K562 (cell line): ENCODE measurements at regions not wholly inside any gene's neighbourhood (a gene's known extent, or its start where the extent isn't known, plus 50 kb on each side); places are given as distances from the start of the nearest gene placed in this dataset.
"Not testable (repeated sequence)": the region's sequence is repeated elsewhere in the genome, so short reads cannot be mapped to it uniquely, and the experiment has no call there.

Experiments used
- ATAC-seq: fragments of 200-7000 bp; cut with Tn5 transposase; 3 replicates; pipeline ENCODE4 v1.9.1; 2020; ENCODE audit warnings: moderate library complexity
- BruUV-seq: library from RNA; stranded (reverse); fragments of 400-500 nt; replicated peaks from 2 replicates; lab custom pipeline; 2021; lab: Mats Ljungman, UMichigan
- CTCF ChIA-PET: fragments of 300-600 bp; formaldehyde crosslinking; extraction: SDS; loops from one replicate; lab custom pipeline; 2021; ENCODE audit warnings: low intra/inter-chr PET ratio; lab: Yijun Ruan, JAX
- POLR2A ChIA-PET: fragments of 300-600, 350-650 bp; sonication (Branson Sonifier 250); formaldehyde crosslinking; extraction: SDS; loops from one replicate; lab custom pipeline; 2021; ENCODE audit warnings: antibody characterized with exemption, inconsistent platforms; lab: Yijun Ruan, JAX
- DNase-seq, 4 experiments: peaks; one replicate each; pipeline versions ENCODE4 v3.0.0 to v3.0.0-alpha.2; 2011 to 2018; ENCODE audit warnings: low spot score in 3 of 4, mixed read lengths in 3 of 4; ENCODE audit errors: extremely low read depth in 1 of 4
- FAIRE-seq: peaks from 2 replicates; lab custom pipeline; 2011; peaks lifted over from hg19 to GRCh38; lab: Jason Lieb, UNC
- H2AFZ ChIP-seq: 2 replicates; pipeline ENCODE4 v1.6.0; 2011; ENCODE audit warnings: low read depth, low read length, control low read depth, inconsistent platforms
- H3K27ac ChIP-seq: fragments of 200-600 bp; 3 replicates; pipeline ENCODE4 v1.8.0; 2011; ENCODE audit warnings: low read depth, mild to moderate bottlenecking, control low read depth, inconsistent platforms, low read length, moderate library complexity, mixed read lengths; ENCODE audit errors: extremely low read depth
- H3K27me3 ChIP-seq, 2 experiments: fragments of 300-600 bp in 1 of 2; 2 replicates in 1 of 2; 3 replicates in 1 of 2; pipeline versions ENCODE4 v1.6.0 to v1.8.0; 2011; ENCODE audit warnings: inconsistent platforms in 2 of 2, low read length in 2 of 2, mild to moderate bottlenecking in 1 of 2, mixed read lengths in 1 of 2, moderate library complexity in 1 of 2; ENCODE audit not compliant: control insufficient read depth in 2 of 2, insufficient read depth in 2 of 2
- H3K36me3 ChIP-seq: fragments of 300-600 bp; 3 replicates; pipeline ENCODE4 v1.8.0; 2011; ENCODE audit warnings: mild to moderate bottlenecking, low read length, inconsistent platforms; ENCODE audit not compliant: control insufficient read depth, insufficient read depth
- H3K4me1 ChIP-seq, 2 experiments: fragments of 200-600 bp in 1 of 2; replicated peaks in 1 of 2; 2 replicates in 1 of 2; 3 replicates in 1 of 2; pipeline versions ENCODE4 v1.5.1 to v1.8.0; 2011; ENCODE audit warnings: inconsistent platforms in 2 of 2, low read length in 2 of 2, mild to moderate bottlenecking in 1 of 2, mixed read lengths in 1 of 2, moderate library complexity in 1 of 2; ENCODE audit not compliant: control insufficient read depth in 2 of 2, insufficient read depth in 2 of 2
- H3K4me2 ChIP-seq: 2 replicates; pipeline ENCODE4 v1.6.1; 2011; ENCODE audit warnings: low read length, control low read depth, inconsistent platforms, mixed read lengths; ENCODE audit not compliant: insufficient read depth
- H3K4me3 ChIP-seq: fragments of 200-600 bp; sonication (generic), shearing (Covaris generic); 2 replicates; pipeline ENCODE4 v1.5.1; 2016; ENCODE audit warnings: control low read depth, inconsistent platforms
- H3K79me2 ChIP-seq: fragments of 200-600 bp; 3 replicates; pipeline ENCODE4 v1.8.0; 2011; ENCODE audit warnings: low read length, inconsistent platforms; ENCODE audit not compliant: control insufficient read depth, insufficient read depth
- H3K9ac ChIP-seq, 2 experiments: 2 replicates each; pipeline versions ENCODE4 v1.6.0 to v1.6.1; 2011; ENCODE audit warnings: low read depth in 2 of 2, low read length in 2 of 2, control low read depth in 1 of 2, inconsistent platforms in 1 of 2, mild to moderate bottlenecking in 1 of 2, mixed read lengths in 1 of 2; ENCODE audit not compliant: insufficient read depth in 1 of 2
- H3K9me1 ChIP-seq: one replicate; pipeline ENCODE4 v1.6.0; 2011; ENCODE audit warnings: inconsistent platforms, mild to moderate bottlenecking, low read length, moderate library complexity; ENCODE audit not compliant: control insufficient read depth, insufficient read depth
- H3K9me3 ChIP-seq: replicated peaks from 2 replicates; pipeline ENCODE4 v1.5.1; 2011; ENCODE audit warnings: low read depth, low read length, inconsistent platforms; ENCODE audit not compliant: control insufficient read depth, insufficient read depth
- H4K20me1 ChIP-seq: replicated peaks from 2 replicates; pipeline ENCODE4 v1.6.1; 2011; ENCODE audit warnings: low read length, inconsistent platforms, mixed read lengths; ENCODE audit not compliant: control insufficient read depth, insufficient read depth
- WGBS: fragments of 100-300 bp; shearing (Covaris generic); methylation state at CpG from one replicate; pipeline ENCODE4 v1.1.6; 2016; ENCODE audit warnings: low coverage, mixed read lengths; ENCODE audit not compliant: insufficient coverage; ENCODE audit errors: missing lambda C conversion rate; 5-methylcytosine and 5-hydroxymethylcytosine counted together
- in situ Hi-C: fragments of 300-500 bp; cut with MboI; formaldehyde crosslinking; loops from 4 replicates; pipeline ENCODE4 v1.15.0; 2018; ENCODE audit warnings: inconsistent platforms, mixed read lengths
- intact Hi-C: fragments of 100-400 bp; cut with micrococcal nuclease; formaldehyde crosslinking; loops from 2 replicates; pipeline ENCODE4 v1.14.2; 2022

DNA sequence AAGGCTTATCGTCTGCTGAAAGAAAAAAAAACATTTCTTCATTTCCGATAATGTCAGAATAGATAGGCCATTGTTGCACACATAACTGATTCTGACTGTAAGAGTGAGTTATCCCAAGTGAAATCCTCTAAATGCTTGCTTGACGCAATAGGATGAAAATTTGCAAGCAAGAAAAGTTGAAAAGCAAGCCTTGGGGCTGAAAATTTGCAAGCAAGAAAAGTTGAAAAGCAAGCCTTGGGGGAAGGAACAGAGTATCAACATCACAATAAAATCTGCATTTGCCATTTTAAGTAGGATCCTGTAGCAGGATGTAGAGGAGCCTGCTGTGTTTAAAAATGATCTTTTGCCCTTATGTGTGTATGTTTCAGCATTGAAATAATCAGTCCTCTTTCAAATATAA, 424.4 kb downstream of the KCNJ18 start:
- FAIRE-seq, H3K9ac ChIP-seq, H3K27ac ChIP-seq, CTCF ChIA-PET, in situ Hi-C loops, H2AFZ ChIP-seq, DNase-seq, H3K27me3 ChIP-seq, BruUV-seq, intact Hi-C loops, H4K20me1 ChIP-seq, H3K4me3 ChIP-seq, H3K9me3 ChIP-seq, H3K9me1 ChIP-seq, H3K4me1 ChIP-seq, H3K4me2 ChIP-seq: not testable (repeated sequence)
- POLR2A ChIA-PET: interaction anchor here (0.6 kb wide), 1 partner anchor 205 kb away, joined by 3 read pairs; no protein-coding TSS in a partner anchor
- peak; percentile 10; the same call in 1 of the 3 replicates for ATAC-seq
- Histone ChIP-seq H3K79me2 (peaks cover 90% of the 10 kb centered on the region), H3K36me3 (peaks cover 23% of the 10 kb centered on the region; the same call in 2 of the 3 replicates)
- WGBS: 61% methylated on average over 2 of the region's 3 CpGs

DNA sequence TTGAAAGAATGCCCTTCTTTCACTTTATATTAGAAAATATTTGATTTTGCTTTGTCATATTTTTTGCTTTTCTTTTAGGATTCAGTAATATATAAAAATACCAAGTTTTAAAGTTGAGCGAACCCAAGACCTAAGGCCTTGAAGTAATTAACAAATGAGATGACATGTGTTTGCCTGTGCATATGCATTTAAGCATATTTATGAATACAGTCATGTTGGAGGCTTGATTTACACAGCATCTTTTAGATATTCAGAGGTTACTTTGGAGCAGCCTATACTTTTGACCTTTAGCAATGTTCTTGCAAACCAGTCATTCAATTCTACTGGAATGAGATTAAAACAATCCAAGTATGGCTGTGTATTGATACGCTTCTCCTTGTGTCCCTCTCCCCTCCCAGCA, 425.1 kb downstream of the KCNJ18 start:
- H3K9me1 ChIP-seq, H3K27me3 ChIP-seq, POLR2A ChIA-PET, DNase-seq, CTCF ChIA-PET, H3K4me1 ChIP-seq, H3K27ac ChIP-seq, BruUV-seq, in situ Hi-C loops, H3K9ac ChIP-seq, H3K4me3 ChIP-seq, H3K9me3 ChIP-seq, H4K20me1 ChIP-seq, intact Hi-C loops, H2AFZ ChIP-seq, H3K4me2 ChIP-seq, FAIRE-seq: not testable (repeated sequence)
- H3K36me3 ChIP-seq: peaks cover 23% of the 10 kb centered on the region; the same call in 2 of the 3 replicates
- peak; percentile 34 for ATAC-seq
- 88% methylated on average over 2 of the region's 2 CpGs for WGBS
- peaks cover 89% of the 10 kb centered on the region for H3K79me2 ChIP-seq

- H3K4me2 ChIP-seq, H3K9ac ChIP-seq, H3K9me1 ChIP-seq, H3K9me3 ChIP-seq, H3K4me3 ChIP-seq, in situ Hi-C loops, H3K4me1 ChIP-seq, H4K20me1 ChIP-seq, FAIRE-seq, ATAC-seq, H2AFZ ChIP-seq, intact Hi-C loops, DNase-seq, H3K27ac ChIP-seq, H3K27me3 ChIP-seq, BruUV-seq, CTCF ChIA-PET: not testable (repeated sequence)
- POLR2A ChIA-PET: interaction anchor here (0.6 kb wide), 2 partner anchors 23 to 102 kb away, joined by 3 to 4 read pairs; no protein-coding TSS in a partner anchor
- Histone ChIP-seq H3K79me2 (peaks cover 89% of the 10 kb centered on the region), H3K36me3 (peaks cover 23% of the 10 kb centered on the region)
- 69% methylated on average over 6 of the region's 7 CpGs for WGBS
Observed at GRCh38 chr17:22119016-22119415, 426.7 kb downstream of the KCNJ18 start.
